ENCODE measurements at regions not wholly inside any gene's neighbourhood (a gene's known extent, or its start where the extent isn't known, plus 50 kb on each side); places are given as distances from the start of the nearest gene placed in this dataset.

DNA sequence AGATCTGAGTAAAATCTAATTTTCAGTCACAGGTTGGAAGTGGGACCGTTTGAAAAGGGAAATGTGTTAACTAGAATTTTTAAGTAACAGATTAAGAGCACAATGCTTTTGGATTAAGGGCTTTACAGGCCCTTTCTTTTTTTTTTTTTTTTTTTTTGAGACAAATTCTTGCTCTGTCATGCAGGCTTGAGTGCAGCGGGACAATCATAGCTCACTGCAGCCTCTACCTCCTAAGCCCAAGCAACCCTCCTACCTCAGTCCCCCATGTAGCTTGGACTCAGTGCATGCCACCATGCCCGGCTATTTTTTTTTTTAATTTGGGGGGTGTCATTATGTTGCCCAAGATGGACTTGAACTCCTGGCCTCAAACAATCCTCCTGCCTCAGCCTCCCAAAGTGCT is 363.7 kb downstream of the LIG4 start:
- no peak for DNase-seq

DNA sequence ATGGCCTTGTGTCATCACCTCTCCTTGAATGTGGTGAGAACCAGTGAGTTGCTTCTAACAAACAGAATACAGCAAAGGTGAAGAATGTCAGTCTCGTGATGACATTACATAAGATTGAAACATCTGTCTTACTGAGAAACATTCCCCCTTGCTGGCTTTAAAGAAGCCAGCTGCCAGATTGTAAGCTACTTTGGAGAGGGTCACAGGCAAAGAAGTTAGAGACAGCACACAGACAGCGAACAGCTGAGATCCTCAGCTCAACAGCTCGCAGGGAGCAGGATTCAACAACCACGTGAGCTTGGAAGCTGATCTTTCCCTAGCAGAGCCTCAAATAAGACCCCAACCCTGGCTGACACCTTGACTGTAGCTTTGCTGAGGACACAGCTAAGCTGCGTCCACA is 367.9 kb downstream of the LIG4 start:
- no peak for DNase-seq

DNA sequence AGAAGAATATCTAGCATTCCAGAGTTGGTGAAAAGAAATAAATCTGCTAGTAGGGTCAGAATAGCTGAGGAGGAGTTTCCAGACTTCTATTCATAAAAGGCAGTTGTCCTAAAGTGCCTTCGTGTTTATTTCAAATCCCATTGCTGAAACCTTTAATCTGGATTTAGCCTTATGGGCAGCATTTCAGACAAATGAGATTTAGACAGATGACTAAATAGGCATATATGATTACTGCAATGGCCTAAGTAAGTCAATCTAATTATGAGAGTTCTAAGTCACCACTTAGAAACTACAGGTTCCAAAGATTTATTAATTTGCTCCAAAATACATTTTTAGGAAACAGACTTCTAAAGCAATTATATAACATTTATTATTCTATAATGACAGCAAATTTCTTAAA is 368.7 kb downstream of the LIG4 start:
- no peak for DNase-seq

DNA sequence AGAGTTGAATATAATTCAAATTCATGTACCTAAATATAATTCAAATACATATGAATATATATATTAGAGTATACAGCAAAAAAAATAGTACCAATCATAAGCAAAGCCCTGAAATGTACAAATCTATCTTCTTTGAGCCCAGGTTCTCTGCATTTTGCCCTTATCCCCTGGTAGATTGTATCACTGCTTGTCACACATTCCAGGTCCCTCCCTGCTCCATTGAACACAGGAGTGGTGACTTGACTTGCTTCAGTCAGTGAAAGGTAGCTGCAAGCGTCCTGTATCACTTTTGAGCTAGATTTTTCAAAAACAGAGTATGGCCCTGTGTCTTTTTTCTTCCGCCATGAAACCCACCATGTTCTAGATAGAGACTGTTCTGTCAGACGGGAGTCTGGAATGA is 369.4 kb downstream of the LIG4 start:
- DNase-seq = no peak

DNA sequence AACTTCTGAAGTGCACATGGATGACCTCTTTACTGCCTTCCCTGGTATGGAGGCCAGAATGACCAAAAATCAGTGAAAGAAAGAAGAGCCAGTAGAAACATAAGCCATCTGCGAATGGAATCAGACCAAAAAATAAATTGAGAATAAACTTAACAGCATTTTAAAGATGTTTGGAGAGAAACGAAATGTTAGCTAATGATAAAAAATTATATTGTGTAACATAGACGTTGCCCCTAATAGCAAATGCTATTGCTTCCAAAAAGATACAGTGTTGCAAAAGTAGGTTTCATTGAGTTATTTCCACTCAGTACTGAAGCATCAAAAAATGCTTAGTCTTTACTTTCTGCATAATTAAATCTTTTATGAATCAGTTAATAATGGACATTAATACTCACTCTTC is 371.7 kb downstream of the LIG4 start:
- DNase-seq = no peak

DNA sequence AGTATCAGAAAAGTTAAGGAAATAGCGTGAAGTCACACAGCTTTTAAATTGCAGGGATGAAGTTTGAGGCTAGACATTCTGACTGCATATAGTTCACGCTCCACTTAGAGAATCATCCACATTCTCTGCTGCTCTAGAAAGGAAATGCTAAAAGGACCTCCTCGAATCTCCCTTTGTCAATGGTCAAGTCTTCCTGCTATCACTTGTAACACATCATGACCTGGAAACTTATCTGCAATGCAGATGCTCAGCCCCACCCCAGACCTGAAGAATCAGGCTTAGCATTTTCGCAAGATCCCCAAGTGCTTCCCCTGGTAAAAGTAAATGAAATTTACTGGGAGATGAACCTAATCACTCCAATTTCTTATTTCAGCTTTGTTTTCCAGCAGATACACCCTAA is 372.1 kb downstream of the LIG4 start:
- no peak for DNase-seq

DNA sequence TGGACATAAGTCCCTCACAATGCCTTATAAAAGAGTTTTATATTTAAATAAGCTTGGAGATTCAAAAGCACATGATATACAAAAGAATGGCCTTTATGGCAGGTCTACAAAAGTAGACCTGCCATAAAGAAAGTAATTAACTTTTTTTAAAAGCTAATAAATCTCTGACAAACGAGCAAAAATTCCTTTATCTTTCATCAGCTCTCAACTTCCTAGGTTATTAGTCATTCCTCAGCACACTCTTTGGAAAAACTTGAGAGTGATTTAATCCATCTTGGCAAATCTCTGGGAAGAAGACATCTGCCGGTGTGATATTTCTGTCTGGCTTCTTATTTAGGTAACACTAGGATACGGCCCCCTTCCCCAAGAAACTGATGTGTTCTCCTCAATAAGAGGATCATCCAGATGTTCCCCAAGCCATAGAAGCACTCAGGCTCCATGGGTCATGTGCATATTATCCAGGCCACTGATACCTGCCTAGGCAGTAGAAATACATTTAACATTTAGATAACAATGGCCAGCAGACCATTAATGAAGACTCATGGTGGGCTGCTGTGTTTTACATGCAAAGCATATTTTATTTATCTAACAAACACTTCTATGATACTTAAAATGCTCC is 372.7 kb downstream of the LIG4 start:
- DNase-seq = no peak

DNA sequence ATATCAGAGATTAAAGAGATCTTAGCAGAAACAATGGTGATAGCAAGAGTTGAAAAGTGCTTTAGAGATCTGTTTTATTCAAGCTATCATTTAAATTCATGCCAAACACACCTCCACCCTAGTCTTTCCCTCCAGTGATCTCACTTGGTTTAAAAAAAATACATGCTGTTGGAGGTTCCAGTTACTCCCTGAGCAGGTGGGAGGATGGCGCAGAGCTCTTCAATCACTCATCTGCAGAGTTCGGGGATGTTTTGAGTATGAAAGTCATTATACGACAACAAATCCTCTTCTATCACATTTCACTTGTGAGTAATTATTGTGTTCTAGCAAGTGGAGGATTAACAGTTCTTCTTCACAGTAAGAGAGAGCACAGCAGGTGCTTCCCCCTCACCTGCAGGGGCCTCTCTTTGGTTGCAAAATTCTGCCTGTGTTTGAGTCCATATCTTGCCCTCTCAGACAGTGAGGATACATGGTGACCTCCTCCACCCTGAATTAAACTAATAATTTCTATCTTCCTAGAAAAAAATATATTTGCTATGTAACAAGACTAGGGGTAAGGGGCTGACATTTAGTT is 376.7 kb downstream of the LIG4 start:
- no peak for DNase-seq

DNA sequence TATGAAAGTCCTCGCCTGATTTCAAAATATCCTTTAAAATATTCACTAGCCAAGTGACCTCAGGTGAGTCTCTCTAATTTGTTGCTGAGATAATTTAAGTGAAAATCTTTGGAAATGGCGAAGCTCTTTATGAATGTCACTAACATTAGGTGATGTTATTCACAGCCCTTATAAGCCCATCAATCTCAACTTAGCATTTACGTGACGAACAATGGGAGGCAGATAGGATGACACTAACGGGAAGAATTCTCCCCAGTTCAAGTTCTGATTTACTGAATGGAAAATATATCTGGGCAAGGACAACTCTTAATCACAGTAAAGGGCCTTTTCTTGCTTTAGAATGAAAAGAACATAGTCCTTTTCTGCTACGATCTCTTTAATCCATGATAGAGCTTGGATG is 378.7 kb downstream of the LIG4 start:
- no peak for DNase-seq

DNA sequence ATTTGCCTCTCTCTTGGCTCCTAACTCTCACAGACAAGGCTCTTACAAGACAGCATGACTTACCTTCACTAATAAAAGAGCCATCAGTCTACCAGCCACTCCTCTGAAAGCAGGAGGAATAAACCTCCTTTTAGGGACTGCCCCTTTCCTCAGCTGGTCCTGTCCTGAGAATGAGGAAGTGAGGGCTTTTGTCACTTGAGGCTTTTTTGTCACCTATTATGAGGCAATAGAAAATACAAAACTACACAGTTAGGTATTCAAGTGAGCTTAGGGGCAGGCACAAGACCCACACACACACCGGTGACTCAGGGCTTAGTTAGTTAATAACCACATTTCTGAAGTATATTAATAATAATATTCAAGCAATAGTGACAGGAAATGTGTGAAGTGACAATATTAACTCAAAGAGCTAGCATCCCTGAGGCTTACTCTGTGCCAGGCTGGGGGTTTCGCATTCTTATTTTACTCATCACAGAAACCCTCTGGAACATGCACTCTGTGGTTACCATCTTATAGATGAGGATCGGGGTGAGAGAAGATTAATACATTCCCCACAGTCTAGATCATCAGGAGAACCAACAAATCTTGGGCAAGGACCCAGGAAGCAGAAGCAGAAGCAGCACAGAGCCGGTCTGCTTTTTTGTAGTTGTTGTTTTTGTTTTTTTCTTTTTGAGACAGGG is 379.9 kb downstream of the LIG4 start:
- no peak for DNase-seq

DNA sequence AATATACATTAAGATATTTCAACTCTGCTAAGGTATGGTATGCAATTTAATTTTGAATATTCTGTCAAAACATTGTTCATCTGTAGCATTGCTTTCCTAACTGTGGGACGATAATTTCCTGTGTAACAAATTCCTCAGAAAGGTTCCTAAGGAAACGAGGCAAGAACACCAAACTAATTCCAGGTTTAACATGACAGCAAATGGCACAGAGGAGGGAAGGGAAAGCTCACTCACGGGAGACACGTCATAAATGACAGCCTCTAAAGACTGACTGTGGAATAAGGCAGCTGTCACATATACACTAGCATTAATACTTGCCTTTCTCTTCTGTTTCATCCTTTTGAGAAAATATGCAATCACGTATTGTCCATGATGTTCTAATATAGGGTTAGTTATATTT is 380.6 kb downstream of the LIG4 start:
- no peak for DNase-seq

DNA sequence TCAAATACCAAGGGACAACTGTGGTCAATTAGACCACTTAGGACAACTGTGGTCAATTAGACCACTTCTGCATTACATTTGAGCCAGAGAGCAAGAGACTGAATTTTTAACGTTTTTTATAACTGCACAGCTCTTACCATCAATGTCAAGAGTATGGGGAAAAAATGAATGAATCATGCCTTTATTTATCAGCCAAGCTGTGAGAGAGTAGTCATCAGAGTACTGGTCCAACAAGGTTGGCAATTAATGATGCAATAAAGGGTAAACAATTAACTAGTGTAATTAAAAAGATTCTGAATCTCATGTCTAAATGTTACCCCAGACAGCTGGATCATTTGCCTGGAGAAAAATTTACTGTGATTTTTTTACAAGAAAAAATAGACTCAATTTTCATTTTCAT is 381.1 kb downstream of the LIG4 start:
- DNase-seq = no peak

DNA sequence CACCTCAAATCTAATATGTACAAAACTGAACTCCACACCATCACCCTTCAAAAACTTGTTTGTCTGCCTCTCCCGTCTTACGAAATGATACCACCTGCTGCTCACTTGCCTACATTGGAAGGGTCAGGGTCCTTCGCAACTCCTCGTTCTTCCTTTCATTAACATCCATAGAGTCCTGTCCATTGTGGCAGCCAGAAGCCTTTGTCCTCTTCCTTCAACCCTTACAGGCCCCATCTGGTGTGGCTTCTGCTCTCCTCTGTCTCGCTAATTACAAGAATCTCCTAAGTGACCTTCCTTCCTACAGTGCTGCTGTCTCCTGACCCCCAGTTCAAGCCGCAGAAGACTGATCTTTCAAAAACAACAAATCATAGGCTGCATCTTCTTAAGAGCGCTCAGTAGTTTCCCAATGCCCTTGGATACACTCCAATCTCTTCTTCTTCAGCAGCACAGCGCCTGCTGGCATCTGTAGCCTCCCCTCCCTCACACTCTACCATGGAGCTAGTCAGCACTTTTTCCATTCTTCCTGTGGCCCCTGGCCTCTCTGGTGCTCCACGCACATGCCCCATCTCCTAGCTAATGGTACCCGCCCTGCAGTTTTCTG is 382.7 kb downstream of the LIG4 start:
- DNase-seq = no peak

DNA sequence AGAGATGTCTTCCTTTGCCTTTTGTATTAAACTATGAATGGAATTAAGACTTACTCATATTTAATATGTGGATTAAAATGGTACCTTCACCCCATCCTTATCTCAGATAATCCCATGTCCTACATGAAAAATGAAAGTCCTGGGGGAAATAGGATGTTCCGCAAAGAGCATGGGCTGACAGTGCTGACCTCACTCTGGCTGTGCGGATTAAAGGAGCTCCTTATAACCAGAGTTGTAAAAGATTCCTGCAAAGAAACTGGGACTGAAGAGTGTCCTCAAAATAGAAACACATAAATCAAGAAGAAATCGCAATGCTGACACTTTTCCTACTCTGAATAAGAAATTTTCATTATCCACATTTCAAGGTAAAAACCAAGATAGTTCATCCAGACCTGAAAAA is 384.5 kb downstream of the LIG4 start:
- DNase-seq = no peak

DNA sequence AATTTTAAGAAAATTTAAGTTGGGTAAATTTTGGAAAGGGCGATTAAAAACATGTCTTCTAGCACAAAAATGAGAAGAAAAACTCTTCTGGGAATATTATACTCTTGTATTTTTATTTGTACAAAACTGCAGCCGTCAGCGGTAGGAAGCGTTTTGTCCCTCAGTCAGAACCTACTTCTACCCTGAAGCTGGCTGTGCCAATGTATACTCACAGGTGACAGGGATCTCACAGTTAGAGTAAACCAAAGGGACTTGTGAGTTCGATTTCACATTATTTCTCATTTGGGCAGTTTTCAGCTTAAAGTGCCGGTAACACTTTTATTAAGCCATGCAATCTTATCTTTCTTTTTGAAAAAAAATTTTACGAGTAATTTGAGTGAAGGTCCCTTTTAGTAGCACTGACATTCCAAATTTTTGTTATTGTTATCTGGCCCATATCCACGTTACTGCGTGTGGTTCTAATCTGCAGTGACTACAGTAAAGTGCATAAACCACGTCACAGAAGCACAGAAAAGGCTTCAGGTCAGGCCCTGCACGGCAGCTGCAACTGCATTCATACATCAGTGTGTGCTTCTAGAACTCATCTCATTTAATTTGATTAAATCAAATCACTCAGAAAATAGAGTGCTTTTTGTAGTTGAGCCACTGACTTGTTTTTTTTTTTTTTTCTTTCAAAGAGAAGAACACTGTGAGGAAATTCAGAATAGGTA is 387.3 kb downstream of the LIG4 start:
- DNase-seq = no peak

DNA sequence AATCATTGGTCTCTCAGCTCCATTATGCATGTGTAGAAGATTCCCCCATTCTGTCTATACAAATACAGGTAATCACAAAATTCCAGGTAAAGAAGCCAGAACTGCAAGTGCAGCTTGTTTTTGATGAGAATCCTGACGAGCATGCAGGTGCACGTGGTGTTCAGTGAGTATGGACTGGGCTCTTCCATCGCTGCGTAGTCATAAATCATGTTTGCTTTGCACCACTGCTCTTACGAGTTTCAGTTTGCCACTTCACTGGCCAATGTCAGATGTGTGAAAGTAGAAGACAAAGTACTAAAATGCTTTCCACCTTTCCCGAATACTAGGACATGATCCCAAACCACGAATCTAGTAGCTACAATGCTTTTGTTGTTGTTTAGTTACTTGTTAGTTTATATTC is 390.7 kb downstream of the LIG4 start:
- DNase-seq = no peak

DNA sequence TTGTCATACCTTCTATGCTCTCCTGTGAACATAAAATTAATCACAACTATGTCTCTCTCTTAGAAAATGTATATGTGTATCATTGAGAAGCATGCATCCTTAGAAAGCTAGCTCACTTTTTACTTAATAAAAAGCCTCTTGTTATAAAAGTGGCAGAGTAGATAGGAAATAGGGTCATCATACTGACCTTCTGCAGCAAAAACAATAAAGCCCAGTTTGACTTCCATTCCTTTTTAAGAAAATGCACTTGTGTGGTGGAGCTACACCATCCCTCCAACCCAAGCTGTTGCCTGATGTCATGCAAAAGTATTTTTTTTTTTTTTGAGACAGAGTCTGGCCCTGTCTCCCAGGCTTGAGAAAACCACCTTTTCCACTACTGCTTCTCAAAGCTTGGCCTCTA is 393.3 kb downstream of the LIG4 start:
- no peak for DNase-seq

DNA sequence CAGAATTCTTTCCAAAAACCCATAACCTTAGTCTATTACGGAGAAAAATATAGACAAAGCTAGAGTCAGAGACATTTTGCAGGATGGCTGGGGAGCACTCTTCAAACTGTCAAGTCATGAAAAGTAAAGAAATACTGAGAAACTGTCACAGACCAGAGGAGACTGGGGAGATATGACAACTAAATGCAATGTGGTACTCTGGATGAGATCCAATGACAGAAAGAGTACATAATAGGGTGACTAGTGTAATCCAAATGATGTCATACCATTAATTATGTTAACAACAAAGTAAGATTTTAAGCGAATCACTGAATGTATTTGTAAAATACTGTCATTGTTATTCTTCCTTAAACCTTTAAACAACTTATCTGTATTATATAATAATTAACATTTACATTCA is 393.8 kb downstream of the LIG4 start:
- no peak for DNase-seq

DNA sequence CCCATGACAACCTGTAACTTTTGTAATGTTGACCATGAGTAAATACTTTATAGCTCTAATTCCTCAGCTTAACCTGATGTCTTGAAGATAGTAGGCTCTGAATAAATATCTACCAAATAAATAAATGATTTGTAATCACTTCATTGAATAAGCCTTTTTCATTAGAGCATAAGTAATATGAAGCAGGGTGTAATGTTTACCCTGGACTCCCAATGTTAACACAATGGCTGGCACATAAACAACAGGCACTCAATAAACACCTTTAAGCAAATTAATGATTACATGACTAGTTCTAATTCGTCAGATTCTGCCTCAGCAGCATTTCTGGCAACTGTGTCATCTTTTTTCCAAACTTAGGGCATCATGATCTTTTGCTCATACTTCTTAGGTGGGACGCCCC is 396.3 kb downstream of the LIG4 start:
- no peak for DNase-seq

DNA sequence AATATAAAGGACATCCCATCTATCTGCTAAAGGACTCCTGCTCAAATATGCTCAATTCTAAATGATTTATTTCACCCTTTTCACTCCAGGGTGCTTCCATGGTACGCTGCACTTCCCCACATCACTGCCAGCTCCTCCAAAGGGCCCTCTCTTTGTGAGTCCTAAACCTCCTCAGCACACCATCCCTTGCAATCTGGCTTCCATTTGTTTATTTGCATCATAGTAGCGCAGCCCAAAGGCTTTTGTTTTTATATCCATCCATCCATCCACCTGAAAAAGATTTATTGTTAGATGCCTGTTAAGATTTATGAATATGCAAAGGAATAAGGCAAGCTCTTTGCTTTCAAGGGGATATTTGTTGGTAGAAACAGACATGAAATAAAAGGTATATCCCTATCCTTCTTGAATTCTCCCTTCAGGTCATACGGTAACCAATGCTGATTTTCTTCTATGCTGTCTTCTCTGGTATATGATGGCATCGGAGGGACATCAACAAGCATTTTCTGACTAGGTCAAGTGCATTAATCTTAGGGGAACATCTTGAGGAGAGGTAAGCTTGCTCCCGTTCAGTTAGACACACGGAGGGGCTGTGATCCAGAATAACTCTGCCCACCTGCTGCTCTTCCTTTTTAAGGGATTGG is 397.6 kb downstream of the LIG4 start:
- DNase-seq = no peak

DNA sequence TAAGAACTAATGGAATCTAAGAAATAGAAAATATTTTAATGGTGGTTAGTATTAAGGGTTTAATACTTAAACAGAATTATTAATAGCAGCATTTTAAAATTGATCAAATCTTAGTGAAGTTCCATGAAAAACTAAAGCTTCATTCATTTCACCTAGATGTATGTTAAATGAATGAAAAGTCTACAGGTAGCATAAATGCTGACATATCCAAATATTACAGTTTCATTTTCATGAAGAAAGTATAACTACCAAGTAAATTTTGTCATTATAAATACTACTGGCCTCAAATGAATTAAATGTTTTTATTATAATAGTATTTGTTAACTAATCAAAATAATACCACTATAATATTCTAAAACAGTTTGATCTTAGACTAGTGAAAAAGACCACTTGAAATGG is 403.3 kb downstream of the LIG4 start:
- no peak for DNase-seq

DNA sequence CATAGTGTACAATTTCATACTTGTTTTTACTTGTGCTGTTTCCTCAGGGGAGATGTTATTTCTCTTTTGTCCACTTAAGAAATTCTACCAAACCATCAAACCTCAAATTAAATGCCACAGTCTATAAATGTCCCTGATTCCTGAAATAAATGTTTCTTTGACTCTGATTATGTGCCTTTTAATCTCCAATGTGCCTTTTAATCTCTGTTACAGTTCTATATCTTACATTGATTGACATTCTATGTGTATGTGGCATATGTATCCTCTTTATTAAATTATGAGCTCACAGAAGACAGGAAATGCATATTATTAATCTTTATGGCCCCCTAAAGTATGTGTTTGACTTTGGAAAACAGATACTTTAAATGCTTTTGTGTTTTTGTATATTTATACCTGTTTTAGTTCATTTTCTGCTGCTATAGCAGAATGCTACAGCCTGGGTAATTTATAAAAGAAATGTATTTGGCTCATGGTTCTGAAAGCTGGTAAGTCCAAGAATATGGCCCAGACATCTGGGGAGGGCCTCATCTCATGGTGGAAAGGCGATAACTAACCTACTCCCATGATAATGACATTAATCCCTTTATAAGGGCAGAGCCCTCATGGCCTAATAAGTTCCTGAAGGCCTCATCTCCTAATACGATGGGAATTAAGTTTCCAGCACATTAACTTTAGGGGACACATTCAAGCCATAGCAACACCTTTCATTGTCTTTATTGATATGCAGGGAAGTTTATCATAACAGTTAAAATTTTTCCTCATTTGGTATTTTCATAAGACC is 403.9 kb downstream of the LIG4 start:
- no peak for DNase-seq

Data from left hindlimb (tissue), 1 donor.